ENCODE measurements at regions not wholly inside any gene's neighbourhood (a gene's known extent, or its start where the extent isn't known, plus 50 kb on each side); places are given as distances from the start of the nearest gene placed in this dataset.

GRCh38 chr1:8214501-8215173 is 103.3 kb upstream of the SLC45A1 start:
- H3K9me3 ChIP-seq: no peaks in the 10 kb centered on the region
- no peak overlapping the region for H3K27ac ChIP-seq
- intact Hi-C loops (cut with DNase I): loop anchor here (5.0 kb wide), 1 partner anchor 182 kb away; no protein-coding TSS in a partner anchor
- 86% methylated on average over 6 of the region's 6 CpGs for WGBS
- H3K4me1 ChIP-seq (replicated peaks): no peaks in the 10 kb centered on the region
- DNase-seq (ENCODE audit: low spot score): no peak
- no peaks in the 10 kb centered on the region for H3K36me3 ChIP-seq
- TF ChIP-seq CTCF (IDR thresholded peaks at IDR 0.05) (no peak), POLR2A (IDR thresholded peaks at IDR 0.05) (no peak), POLR2AphosphoS5 (IDR thresholded peaks at IDR 0.05) (no peak)
- H3K27me3 ChIP-seq (replicated peaks; ENCODE audit: insufficient read depth): no peaks in the 10 kb centered on the region
- H3K4me3 ChIP-seq: no peak overlapping the region

- Histone ChIP-seq H3K36me3 (no peaks in the 10 kb centered on the region), H3K27ac (no peak overlapping the region), H3K9me3 (no peaks in the 10 kb centered on the region), H3K4me1 (replicated peaks) (no peaks in the 10 kb centered on the region), H3K4me3 (no peak overlapping the region), H3K27me3 (replicated peaks; ENCODE audit: insufficient read depth) (no peaks in the 10 kb centered on the region)
- DNase-seq (ENCODE audit: low spot score): no peak
- intact Hi-C loops (cut with DNase I): no loop called here
- TF ChIP-seq CTCF (IDR thresholded peaks at IDR 0.05): no peak
- no peak for TF ChIP-seq POLR2AphosphoS5 (IDR thresholded peaks at IDR 0.05)
- TF ChIP-seq POLR2A (IDR thresholded peaks at IDR 0.05): no peak
- WGBS: 56% methylated on average over 9 of the region's 9 CpGs
Measured at GRCh38 chr1:8213676-8214075, 104.2 kb upstream of the SLC45A1 start.

GRCh38 chr1:8213136-8213535 is 104.8 kb upstream of the SLC45A1 start:
- H3K4me1 ChIP-seq (replicated peaks): no peaks in the 10 kb centered on the region
- WGBS: 91% methylated on average over 9 of the region's 9 CpGs
- no peak for DNase-seq (ENCODE audit: low spot score)
- H3K4me3 ChIP-seq: no peak overlapping the region
- intact Hi-C loops (cut with DNase I): no loop called here
- H3K27me3 ChIP-seq (replicated peaks; ENCODE audit: insufficient read depth): no peaks in the 10 kb centered on the region
- no peak overlapping the region for H3K27ac ChIP-seq
- no peaks in the 10 kb centered on the region for H3K36me3 ChIP-seq
- H3K9me3 ChIP-seq: no peaks in the 10 kb centered on the region
- TF ChIP-seq CTCF (IDR thresholded peaks at IDR 0.05) (no peak), POLR2A (IDR thresholded peaks at IDR 0.05) (no peak), POLR2AphosphoS5 (IDR thresholded peaks at IDR 0.05) (no peak)

GRCh38 chr1:8212580-8213031 is 105.3 kb upstream of the SLC45A1 start:
- DNase-seq (ENCODE audit: low spot score): no peak
- TF ChIP-seq POLR2AphosphoS5 (IDR thresholded peaks at IDR 0.05) (no peak), POLR2A (IDR thresholded peaks at IDR 0.05) (no peak), CTCF (IDR thresholded peaks at IDR 0.05) (no peak)
- H3K27me3 ChIP-seq (replicated peaks; ENCODE audit: insufficient read depth): no peaks in the 10 kb centered on the region
- no peaks in the 10 kb centered on the region for H3K9me3 ChIP-seq
- no peak overlapping the region for H3K27ac ChIP-seq
- no peaks in the 10 kb centered on the region for H3K36me3 ChIP-seq
- no peaks in the 10 kb centered on the region for H3K4me1 ChIP-seq (replicated peaks)
- 84% methylated on average over 8 of the region's 8 CpGs for WGBS
- H3K4me3 ChIP-seq: no peak overlapping the region
- intact Hi-C loops (cut with DNase I): no loop called here

- Histone ChIP-seq H3K4me1 (replicated peaks) (no peaks in the 10 kb centered on the region), H3K27me3 (replicated peaks; ENCODE audit: insufficient read depth) (no peaks in the 10 kb centered on the region), H3K4me3 (no peak overlapping the region), H3K36me3 (no peaks in the 10 kb centered on the region), H3K9me3 (no peaks in the 10 kb centered on the region), H3K27ac (no peak overlapping the region)
- 63% methylated on average over 27 of the region's 27 CpGs for WGBS
- no peak for DNase-seq (ENCODE audit: low spot score)
- TF ChIP-seq POLR2A (IDR thresholded peaks at IDR 0.05) (no peak), POLR2AphosphoS5 (IDR thresholded peaks at IDR 0.05) (peak; percentile 27), CTCF (IDR thresholded peaks at IDR 0.05) (no peak)
- intact Hi-C loops (cut with DNase I): no loop called here
Measured at GRCh38 chr1:8211883-8212579, 105.9 kb upstream of the SLC45A1 start.

All from prostate gland (tissue), 2 donors.